ENCODE measurements at regions not wholly inside any gene's neighbourhood (a gene's known extent, or its start where the extent isn't known, plus 50 kb on each side); places are given as distances from the start of the nearest gene placed in this dataset.

DNA sequence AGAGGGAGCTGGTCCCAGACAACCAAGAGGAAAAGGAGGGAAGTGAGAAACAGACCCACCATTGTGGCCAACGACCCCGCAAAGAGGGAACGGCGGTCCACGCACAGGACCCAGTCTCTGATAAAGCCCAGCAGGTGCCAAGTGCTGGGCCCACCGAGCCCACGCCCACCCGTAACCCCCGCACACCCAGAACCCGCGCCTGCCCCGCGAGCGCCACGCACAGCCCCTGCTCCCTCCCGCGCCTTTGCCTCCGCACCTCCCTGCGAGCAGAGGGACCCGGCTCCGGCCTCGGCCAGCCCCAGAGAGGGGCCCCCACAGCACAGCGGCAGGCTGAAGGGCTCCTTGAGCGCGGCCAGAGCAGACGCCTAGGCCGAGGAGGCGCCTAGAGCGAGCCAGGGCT, 1192.2 kb downstream of the PCDH17 start:
- no peak for DNase-seq

DNA sequence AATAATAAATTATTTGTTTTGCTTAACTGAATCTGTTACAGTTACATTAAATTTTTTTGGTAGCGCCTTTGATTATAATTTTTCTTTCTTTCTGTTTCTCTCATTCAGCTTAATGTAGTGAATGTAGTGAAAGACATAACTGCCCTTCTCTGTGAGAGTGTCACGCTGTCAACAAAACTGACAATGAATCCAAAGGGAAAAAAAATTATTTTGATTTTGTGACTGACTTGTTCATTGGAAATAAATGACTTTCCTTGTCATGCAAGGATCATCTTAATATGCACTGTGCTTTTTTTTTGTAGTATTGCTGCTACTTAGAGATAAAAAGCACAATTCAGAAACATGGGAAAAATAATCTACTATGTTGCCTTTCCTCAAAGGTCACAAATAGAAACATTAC, 1196.4 kb downstream of the PCDH17 start:
- no peak for DNase-seq

DNA sequence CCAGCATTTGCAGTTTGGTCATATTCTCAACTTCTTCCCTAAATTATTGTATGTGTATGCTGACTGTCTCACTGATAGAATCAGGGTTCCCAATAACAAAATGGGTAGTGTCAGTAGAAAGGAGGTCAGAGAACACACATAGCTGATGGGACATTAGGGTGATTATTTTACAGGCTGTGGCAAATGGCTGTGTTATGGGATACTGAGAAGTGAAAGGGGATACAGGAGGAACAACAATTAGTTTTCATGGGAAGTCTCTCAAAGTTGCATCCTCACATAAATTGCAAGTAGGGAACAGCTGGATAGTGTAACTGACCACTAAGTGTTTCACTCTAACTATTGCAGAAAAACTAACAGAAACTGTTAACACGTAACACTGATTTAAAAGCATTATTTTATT, 1199.3 kb downstream of the PCDH17 start:
- DNase-seq: no peak

DNA sequence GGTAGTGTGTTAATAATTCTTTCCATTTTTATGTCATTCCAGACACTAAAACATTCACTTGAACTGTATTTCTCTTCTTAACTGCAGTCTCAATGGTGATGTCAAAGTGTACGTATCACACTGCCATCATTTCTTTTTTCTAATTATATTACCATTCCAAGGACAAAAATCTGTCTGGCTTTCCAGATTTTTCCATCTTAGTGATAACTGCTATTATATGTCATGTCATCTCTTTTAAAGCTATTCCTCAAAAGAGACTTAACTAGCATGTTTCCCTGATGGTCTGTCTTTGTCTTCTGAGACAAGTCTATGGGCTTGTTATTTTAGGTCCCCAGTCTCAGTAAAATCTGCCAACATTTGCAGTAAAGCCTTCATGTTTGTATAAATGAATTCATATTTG, 1207.1 kb downstream of the PCDH17 start:
- no peak for DNase-seq

DNA sequence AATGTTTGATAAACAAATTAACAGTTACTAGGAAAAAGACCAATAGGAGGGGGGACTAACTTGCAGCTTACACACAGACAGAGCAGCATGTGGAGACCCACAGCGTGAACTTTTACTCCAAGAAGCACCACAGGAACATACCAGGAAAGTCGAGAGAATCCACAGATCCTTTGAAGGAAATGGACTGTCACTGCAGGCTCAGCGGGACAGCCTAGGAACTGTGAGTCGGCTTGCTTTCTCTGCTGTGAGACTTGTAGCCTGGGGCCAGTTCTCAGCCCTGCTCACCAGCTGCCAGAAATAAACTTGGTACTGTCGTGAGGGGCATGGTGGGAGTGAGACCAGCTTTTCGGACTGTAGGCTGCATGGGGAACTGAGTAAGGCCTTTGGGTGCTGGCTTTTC, 1211.5 kb downstream of the PCDH17 start:
- no peak for DNase-seq

DNA sequence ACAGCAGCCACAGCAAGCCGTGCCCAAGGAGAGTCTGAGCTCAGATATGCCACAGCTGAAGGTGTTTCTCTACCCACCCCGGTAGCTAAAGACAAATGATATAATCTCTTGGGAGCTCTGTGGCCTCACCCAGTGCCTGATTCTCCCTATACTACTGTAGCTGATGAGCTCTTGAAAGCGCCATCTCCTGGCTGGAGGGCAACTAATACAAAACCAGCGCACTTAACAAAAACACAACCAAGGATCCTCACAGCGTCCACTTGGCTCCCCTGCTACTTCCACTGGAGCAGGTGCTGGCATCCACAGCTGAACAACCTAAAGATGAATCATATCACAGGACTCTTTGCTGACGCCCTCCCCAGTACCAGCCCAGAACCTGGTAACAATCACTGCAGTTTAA, 1212.0 kb downstream of the PCDH17 start:
- no peak for DNase-seq

DNA sequence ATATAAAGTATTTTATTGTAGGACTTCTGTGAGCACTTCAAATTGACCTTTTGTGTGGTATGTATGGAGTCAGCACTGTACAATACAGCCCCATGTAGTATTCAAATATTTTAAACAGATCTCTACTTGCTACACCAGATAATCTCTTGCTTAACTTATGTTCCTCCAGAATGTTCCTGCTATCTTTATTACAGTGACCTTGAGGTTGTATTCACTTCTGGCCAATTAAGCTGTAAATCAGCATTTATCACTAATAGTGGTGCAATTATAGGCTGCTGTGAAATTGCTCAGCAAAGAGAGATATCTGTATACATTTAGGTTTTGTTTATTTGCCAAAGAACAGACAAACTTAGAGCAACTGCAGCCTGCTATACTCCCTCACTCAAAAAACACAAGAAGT, 1218.6 kb downstream of the PCDH17 start:
- DNase-seq: no peak

DNA sequence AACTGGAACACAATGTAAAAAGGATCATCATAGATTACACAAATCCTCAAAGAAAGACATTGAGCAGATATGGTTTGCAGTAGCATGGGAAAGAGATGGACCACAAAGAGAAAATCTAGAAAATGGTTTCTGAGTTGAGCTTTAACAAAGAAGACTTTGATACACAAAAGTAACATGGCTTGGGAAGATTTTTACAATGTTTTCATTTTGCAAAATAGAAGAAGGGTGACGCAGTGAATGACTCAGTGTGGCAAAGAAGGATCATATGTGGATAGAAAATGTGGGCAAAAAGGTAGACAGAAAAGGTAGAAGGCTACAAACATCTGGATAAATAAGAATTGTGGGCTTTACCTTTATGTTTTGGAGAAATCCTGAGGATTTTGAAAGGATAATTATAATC, 1220.5 kb downstream of the PCDH17 start:
- DNase-seq: no peak

DNA sequence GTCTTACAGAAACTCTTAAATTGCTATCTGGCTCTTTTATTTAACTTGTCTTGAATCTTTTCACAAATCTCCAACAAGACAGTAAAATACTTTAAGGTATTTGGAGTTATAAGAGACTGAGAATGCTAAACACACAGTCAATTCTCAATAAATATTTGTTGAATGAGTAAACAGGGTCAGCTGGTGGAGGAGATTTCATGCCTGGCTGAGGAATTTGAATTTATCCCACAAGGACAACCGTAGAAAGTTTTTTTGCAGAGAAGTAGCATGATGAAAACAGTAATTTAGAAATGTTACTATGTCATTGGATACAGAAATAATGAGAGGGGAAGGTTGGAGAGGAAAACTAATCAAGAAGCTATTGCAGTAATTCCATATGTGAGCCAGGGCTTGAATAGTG, 1223.7 kb downstream of the PCDH17 start:
- no peak for DNase-seq

DNA sequence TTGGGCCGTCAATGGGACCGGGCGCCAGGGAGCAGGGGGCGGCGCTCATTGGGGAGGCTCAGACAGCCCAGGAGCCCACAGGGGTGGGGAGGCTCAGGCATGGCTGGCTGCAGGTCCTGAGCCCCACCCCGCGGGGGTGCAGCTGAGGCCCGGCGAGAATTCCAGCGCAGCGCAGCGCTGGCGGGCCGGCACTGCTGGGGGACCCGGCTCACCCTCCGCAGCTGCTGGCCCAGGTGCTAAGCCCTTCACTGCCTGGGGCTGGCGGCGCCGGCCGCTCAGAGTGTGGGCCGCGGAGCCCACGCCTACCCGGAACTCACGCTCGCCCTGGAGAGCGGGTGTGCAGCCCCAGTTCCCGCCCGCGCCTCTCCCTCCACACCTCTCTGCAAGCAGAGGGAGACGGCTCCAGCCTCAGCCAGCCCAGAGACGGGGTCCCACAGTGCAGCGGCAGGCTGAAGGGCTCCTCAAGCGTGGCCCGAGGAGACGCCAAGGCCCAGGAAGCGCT, 1227.4 kb downstream of the PCDH17 start:
- no peak for DNase-seq

DNA sequence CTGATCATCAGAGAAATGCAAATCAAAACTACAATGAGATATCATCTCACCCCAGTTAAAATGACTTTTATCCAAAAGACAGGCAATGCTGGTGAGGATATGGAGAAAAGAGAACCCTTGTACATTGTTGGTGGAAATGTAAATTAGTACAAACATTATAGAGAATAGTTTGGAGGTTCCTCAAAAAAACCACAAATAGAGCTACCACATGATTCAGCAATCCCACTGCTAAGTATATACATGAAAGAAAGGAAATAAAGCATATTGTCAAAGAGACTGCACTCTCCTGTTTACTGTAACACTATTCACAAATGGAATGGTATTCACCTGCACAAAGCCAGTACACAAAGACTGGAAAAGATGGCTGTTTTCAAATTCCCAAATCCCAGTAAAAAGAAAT, 1233.7 kb downstream of the PCDH17 start:
- no peak for DNase-seq

DNA sequence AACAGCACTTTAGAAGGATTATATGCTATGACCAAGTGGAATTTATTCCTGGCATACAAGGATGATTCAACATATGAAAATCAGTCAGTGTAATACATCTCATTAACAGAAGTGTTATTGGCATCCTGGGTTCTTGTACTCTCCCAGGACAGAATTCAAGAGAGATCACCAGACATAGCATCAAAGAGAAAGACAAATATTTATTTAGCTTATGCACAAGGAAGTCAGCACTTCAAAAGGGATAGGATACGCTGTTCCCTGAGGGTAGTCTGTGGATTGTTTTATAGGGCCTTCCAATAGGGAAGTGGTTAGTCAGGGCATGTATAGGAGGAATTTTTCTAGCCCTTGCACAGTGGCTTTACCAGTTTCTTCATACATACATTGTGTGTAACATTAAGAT, 1238.0 kb downstream of the PCDH17 start:
- no peak for DNase-seq

DNA sequence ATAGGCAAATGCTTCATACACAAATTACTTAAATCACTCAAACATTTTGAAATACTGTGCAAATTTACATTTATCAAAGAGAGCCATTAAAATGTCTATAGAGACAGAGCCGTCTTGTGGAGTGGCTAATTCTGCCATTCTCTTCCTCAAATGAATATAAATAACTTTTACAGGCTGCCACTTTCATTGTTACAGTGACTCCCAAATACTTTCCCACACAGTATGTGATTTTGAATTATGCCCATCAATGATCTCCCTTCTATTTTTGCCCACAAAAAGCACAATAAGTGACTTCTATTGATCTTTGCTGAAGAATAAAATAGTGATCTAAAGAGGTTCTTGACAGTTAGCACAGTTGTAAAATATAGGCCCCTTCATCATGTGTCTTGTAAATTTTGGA, 1244.9 kb downstream of the PCDH17 start:
- DNase-seq: no peak

DNA sequence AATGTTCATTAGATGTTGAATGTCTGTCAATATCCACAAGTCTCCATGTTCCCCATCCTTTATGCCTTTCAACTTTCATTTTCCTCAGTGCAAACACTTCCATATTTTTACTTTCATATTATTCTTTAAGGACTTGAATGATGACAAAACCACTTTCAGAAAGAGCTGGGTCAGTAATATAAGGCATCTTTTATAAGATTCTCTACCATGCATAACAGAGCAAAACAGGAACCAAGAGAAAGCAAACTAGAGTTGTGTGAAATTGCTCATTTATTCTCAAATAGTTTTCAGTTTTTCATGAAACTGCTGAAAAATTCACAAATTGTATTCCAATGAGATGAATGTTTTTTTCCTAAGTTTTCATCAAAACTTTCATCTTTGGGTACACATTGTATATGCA, 1247.6 kb downstream of the PCDH17 start:
- DNase-seq: no peak

DNA sequence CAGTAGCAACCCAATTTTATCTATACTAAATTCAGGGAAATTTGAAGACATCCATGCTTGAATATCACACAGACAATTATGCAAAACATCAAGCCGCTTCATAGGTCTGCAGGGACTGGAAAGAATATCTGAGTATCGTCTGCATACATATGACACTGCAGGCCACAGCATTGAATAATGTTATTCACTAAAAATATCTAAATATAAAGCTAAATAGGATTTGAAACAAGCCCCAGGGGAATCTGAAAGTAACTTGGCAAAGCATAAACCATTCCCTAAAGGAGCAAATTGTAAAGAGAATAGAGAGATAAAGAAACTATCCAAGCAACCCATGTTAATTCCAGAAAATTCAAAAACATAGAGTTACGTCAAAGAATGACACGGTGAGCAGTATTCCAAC, 1251.0 kb downstream of the PCDH17 start:
- no peak for DNase-seq

DNA sequence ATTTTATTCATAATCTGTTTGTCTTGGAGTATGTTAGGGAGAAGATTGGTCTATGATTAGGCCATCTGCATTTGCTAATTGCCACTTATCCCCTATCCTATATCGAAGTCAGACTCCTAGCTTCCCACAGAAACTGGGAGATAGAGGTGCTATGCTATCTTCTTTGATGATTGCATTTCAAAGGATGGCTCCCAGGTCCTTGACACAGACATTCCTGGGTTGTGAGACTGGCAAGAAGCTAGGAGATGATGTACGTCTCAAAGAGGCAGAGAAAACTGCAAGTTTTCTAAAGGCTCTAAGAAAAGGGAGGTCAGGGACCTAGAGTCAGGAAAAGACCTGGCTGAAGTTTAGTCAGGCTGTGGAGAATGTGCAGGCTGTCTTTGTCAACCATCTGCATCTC, 1251.9 kb downstream of the PCDH17 start:
- DNase-seq: no peak

DNA sequence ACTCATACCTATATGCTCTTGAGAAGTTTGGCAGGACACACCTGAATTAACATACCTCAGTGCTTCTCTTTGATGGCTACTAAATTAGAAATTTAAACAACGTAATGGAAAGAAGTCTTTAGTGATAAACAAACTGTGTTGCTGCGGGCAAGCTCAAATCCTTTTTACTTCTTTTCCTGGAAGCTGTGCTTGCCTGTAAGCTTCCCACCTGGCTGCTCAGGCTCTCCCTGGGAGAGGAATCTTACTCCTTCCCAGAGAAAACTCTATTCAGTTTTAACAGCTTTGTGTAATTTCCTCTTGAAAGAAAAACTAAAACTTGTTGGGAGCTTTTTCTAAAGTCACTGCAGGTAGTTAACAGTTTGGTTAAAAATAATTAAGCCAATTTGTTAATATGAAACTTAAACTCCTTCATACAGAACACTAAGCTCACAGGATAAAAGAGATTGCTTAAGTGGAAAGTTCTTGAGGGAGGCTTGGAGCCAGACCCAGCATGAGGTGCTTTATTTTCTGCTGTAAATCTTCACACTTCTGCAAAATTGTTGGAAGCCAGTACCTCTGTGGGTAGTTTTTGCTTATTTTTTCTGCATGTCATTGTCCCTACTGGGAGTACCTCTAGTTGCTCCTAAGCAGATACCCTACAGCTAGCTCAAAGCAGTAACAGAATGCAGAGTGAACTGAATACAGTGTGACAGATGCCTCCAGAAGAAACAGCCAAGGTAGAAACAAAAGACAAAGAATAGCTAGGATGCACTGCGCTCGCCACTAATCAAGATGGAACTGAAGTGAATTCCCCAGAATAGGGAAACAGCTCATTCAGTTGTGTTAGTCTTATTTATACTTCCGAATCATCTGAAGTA, 1253.0 kb downstream of the PCDH17 start:
- DNase-seq: no peak

DNA sequence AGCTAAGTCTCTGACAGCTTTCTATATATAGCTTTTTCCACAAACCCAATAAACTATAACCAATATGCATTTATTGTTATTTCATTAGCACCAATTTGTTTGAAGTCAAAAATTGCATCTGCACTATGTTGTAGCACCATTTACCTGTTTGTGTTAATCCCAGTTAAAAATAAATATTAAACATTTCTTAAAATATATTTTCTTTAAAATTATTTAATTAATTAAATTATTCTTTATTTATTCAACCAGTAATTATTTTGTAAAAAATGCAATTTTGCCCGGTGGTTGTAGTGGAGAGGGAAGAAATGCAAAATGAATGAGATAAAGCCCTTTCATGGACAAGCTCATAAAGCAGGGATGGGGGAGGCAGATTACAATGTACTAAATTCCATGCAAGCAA, 1257.9 kb downstream of the PCDH17 start:
- DNase-seq: no peak

DNA sequence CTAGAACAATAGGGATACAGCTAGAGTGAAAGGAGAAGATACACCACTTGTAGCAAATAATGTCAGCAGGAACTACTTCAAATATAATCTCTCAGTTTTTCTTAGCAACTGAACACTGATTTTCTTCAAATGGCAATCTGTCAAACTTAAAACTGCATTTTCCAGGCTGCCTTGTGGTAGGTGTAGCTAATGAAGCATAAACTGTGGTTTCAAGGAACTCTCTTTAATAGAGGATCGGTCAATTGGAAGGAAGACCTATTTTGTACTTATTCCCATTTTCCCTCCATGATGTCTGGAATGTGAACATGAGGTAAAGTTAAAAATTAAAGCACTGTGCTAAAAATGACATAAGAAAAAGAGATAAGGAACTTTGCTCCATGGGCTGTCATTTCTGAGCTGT, 1261.9 kb downstream of the PCDH17 start:
- no peak for DNase-seq

DNA sequence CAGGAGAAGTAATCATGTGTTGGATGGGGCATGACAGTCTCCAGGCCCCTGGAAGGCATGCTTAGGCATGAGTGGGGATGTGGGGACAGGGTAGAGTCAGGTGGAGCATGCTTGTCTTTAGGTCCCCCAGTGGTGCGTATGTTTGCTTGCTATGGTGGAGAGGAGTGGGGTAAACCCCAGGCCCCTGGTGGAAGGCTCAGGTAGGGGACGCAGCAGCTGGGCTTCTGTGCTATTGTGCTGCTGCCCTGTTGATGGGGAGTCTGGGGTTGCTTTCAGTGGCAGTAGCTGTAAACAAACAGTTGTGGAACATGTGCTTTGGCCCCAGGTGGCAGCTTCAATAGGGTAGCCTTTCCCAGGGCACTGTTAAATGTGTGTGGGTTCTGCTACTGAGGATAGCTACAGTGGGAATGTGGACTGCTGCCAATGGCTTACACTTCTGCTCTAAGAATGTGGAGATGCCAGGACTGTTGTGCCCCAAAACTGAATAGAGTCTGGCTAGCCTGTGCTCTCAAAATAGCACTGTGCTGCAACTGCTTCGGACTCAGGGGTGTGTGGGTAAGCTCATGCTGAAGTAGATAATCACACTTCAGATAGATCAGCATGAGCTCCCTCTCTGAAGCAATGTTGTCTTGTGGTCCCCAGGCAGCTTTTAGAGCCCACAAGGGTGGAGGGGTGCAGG, 1257.3 kb downstream of the DIAPH3 start:
- DNase-seq: peak in 1 of 14 donors; percentile 4

DNA sequence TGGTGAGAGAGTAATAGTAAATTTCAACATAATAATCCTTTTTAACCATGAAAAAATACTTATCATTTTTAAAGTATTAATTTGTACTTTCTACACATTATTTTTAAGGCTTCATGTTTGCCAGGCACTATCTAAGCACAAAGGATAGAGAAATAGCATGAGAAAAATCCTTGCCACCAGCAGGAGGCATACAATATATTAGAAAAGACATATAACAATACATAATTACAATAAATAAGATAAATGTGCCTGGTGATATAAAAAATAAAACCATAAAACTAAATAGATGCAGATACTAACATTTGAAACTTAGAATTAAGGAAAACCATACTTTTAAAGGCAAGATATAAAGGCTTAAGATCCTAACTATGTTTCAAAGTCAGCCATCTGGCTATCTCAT, 1256.4 kb downstream of the DIAPH3 start:
- DNase-seq: no peak

DNA sequence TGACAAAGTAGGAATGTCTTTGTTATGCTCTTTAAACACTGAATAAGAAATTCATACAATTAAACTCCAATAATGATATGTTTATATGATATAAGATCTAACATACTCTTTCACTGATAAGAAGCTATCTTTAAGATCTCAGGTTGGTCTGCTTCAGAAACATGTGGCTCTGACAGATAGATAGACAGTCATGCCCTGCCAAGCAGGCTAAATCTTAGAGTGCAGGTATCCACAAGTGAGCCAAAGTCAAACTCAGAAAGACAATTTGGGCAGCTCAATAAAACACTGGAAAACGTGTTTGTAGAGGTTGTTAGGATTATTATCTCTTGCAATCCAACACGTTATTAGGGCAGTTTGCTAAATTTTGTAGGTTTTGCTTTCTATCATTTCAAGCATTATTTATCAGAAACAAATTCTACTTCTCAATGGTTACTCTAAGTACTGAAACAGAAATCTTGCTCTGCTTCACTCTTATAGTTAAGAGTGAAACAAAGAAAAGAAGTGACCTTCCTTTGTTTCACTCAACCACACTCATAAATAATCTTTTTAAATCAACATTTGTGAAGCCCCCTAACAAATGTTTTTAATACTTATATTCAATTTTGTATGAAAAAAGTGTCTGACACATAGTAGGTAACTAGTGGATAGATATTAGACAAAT, 1255.6 kb downstream of the DIAPH3 start:
- DNase-seq: no peak

DNA sequence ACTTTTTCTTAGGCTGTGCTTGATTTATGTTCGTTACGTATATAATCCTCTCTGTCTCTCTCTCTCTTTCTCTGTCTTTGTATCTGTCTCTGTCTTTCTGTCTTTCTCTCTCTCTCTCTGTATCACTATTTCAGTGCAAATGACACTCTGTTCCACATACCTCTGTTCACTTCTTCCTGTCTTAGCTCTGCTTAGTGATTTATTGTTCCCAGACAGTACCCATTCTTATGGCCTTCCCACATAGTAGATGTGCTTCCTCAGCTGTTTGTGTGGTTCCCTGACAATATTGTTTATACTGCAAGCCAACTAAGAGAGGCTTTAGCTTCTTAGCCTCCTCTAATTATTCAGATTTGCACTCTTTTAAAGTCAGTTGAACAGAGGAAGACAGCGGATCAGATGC, 1244.2 kb downstream of the DIAPH3 start:
- no peak for DNase-seq

DNA sequence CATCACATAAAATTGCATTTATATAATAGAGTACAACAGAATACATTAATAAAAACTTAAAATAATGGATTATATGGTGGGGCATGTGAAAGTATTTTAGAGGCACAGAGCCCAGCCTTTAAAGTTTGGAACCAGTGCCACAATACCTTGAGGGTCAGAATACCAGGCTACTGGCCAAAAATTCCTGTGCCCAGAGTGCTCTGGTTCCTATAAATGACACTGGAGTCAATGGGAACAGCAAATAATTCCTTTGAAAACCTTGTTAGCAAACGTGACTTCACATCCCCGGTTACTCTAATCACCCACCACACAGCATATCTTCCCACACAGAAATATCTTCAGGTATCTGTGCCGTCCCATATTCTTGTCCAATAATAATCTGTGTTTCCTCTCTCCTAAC, 1242.6 kb downstream of the DIAPH3 start:
- DNase-seq: no peak
